ENCODE measurements at regions not wholly inside any gene's neighbourhood (a gene's known extent, or its start where the extent isn't known, plus 50 kb on each side); places are given as distances from the start of the nearest gene placed in this dataset.

- H3K4me1 ChIP-seq (ENCODE audit: insufficient read depth, low read length), result no peaks in the 10 kb centered on the region
- no peak overlapping the region for H3K56ac ChIP-seq (ENCODE audit: insufficient read length, low read depth, low read length)
- no peak overlapping the region for H3K4me3 Mint-ChIP-seq
- no peaks in the 10 kb centered on the region for H3K23me2 ChIP-seq (ENCODE audit: insufficient read length, low read depth, low read length, poor library complexity, severe bottlenecking)
- H3K14ac ChIP-seq (ENCODE audit: insufficient read depth, low read length), result no peak overlapping the region
- no peak overlapping the region for H3K18ac ChIP-seq (ENCODE audit: insufficient read length, low read depth, low read length)
- H4K5ac ChIP-seq (ENCODE audit: insufficient read length, low read depth, low read length), result no peak overlapping the region
- H3K23ac ChIP-seq (ENCODE audit: insufficient read length, low read depth, low read length), result no peak overlapping the region
- no peak overlapping the region for H3K27ac ChIP-seq (ENCODE audit: insufficient read length, low read depth, low read length)
- no peak overlapping the region for H3K4ac ChIP-seq (ENCODE audit: low read depth, low read length)
- H3K79me2 ChIP-seq (ENCODE audit: insufficient read depth, low read length), result no peaks in the 10 kb centered on the region
- peaks cover 0 to 4% (median 0%) of the 10 kb centered on the region in 3 experiments; a peak in 1 of 7 replicates for H3K36me3 Mint-ChIP-seq (ENCODE audit: insufficient read depth in 1 of 3, low read depth in 3 of 3)
- no peak overlapping the region for H2BK120ac ChIP-seq (ENCODE audit: low read depth, low read length, poor library complexity, severe bottlenecking)
- no peaks in the 10 kb centered on the region for H3K27me3 Mint-ChIP-seq (ENCODE audit: low read depth)
- H3K9me3 Mint-ChIP-seq, result no peaks in the 10 kb centered on the region
- no peak overlapping the region for H3K27ac Mint-ChIP-seq
- TF ChIP-seq, protein P1, sequence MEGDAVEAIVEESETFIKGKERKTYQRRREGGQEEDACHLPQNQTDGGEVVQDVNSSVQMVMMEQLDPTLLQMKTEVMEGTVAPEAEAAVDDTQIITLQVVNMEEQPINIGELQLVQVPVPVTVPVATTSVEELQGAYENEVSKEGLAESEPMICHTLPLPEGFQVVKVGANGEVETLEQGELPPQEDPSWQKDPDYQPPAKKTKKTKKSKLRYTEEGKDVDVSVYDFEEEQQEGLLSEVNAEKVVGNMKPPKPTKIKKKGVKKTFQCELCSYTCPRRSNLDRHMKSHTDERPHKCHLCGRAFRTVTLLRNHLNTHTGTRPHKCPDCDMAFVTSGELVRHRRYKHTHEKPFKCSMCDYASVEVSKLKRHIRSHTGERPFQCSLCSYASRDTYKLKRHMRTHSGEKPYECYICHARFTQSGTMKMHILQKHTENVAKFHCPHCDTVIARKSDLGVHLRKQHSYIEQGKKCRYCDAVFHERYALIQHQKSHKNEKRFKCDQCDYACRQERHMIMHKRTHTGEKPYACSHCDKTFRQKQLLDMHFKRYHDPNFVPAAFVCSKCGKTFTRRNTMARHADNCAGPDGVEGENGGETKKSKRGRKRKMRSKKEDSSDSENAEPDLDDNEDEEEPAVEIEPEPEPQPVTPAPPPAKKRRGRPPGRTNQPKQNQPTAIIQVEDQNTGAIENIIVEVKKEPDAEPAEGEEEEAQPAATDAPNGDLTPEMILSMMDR (conservative IDR thresholded peaks at IDR 0.05), result no peak
- H3K9me3 ChIP-seq (ENCODE audit: control insufficient read depth, low read depth, low read length), result no peaks in the 10 kb centered on the region
- no peak overlapping the region for H2AFZ ChIP-seq (ENCODE audit: low read length)
- H2BK5ac ChIP-seq (ENCODE audit: insufficient read length, low read length), result no peak overlapping the region
- no peaks in the 10 kb centered on the region for H3K27me3 ChIP-seq (ENCODE audit: insufficient read depth, low read length)
- H4K8ac ChIP-seq (replicated peaks; ENCODE audit: insufficient read length, low read depth, low read length), result no peak overlapping the region
- H2BK12ac ChIP-seq (ENCODE audit: insufficient read length, low read depth, low read length), result no peak overlapping the region
- no peaks in the 10 kb centered on the region; a peak in 1 of 4 replicates for H3K4me1 Mint-ChIP-seq
- H4K20me1 ChIP-seq (ENCODE audit: control insufficient read depth, insufficient read depth, insufficient read length), result no peaks in the 10 kb centered on the region
- H2BK15ac ChIP-seq (ENCODE audit: low read depth, low read length), result no peak overlapping the region
- H3T11ph ChIP-seq (ENCODE audit: low read length), result no peak overlapping the region
- no peak for DNase-seq
- no peak overlapping the region for H2AK5ac ChIP-seq (ENCODE audit: insufficient read length, low read length)
- no peak overlapping the region for H3K9ac ChIP-seq (ENCODE audit: extremely low read depth, insufficient read length, low read length)
- H2BK20ac ChIP-seq (ENCODE audit: low read depth, low read length, poor library complexity, severe bottlenecking), result no peak overlapping the region
- H3K4me2 ChIP-seq (ENCODE audit: insufficient read depth, insufficient read length, low read length), result no peak overlapping the region
- H3K79me1 ChIP-seq (ENCODE audit: insufficient read depth, low read depth, low read length, poor library complexity, severe bottlenecking), result no peaks in the 10 kb centered on the region
- no peak overlapping the region for H4K91ac ChIP-seq (ENCODE audit: insufficient read length, low read depth, low read length)
- no CpG with 5 or more reads among the region's 5 CpGs for WGBS (ENCODE audit: extremely low coverage, insufficient read length, low lambda C conversion rate)
Observed at GRCh38 chr7:83799333-83799732, 150.4 kb upstream of the SEMA3E start.

Data from H9 (cell line).